ENCODE measurements at regions not wholly inside any gene's neighbourhood (a gene's known extent, or its start where the extent isn't known, plus 50 kb on each side); places are given as distances from the start of the nearest gene placed in this dataset.

- DNase-seq, result no peak
Measured at GRCh38 chr13:91292630-91293221, 54.8 kb upstream of the MIR17HG start.

- DNase-seq, result no peak
Measured at GRCh38 chr13:91295712-91296410, 51.6 kb upstream of the MIR17HG start.

GRCh38 chr13:91297503-91297902 is 50.0 kb upstream of the MIR17HG start:
- no peak for DNase-seq

Data from activated CD4-positive, alpha-beta T cell treated with anti-CD3 and anti-CD28 coated beads for 48 hours (primary cell).